Activated CD4-positive, alpha-beta T cell treated with anti-CD3 and anti-CD28 coated beads for 48 hours (primary cell): ENCODE measurements at regions not wholly inside any gene's neighbourhood (a gene's known extent, or its start where the extent isn't known, plus 50 kb on each side); places are given as distances from the start of the nearest gene placed in this dataset.

ENCODE experiments used
- DNase-seq: peaks from one replicate; pipeline ENCODE4 v3.0.0-alpha.2; 2020

DNA sequence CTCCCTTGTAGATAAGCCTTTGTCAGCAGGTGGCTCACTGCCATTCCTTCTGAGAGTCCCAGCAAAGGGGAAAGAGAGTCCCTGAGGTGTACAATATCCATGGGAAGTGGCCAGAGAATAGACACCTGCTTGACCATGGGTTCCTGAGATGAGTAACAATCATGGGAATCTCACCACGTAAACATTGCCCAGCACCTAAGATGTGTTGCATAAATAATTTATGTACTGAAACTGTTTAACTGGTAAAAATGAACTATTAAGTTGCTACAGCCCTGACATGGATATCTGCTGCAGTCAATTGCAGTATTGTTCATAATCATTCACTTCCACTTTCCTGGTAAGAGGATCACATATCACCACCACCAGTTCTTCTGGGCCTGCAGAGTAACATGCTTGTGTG is 123.8 kb upstream of the INHBA start:
- DNase-seq: no peak

DNA sequence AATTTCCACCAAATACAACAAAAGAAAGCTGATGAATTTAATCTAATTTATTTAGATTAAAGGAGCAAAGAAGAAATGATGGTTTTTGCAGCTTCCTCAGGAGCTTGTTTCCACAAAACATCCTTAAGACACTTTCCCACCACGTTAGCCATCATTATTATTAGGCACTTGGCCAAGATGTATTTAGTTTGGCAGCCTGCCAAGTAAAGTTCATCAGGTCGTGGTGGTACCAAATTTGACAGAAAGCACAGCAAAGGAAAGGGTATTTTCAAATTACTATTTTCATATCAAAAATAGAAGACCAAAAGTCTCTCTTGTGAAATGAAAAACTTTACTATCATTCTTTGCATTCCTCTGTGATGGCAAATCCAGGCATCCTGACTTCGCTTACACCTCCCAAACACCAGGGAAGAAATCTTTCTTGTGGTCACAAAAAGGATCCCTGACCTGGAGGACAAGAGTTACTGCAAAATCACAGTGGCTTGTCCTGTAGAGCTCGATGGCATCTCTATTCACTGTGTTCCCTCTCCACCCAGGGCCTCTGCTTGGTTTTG is 123.1 kb upstream of the INHBA start:
- no peak for DNase-seq

DNA sequence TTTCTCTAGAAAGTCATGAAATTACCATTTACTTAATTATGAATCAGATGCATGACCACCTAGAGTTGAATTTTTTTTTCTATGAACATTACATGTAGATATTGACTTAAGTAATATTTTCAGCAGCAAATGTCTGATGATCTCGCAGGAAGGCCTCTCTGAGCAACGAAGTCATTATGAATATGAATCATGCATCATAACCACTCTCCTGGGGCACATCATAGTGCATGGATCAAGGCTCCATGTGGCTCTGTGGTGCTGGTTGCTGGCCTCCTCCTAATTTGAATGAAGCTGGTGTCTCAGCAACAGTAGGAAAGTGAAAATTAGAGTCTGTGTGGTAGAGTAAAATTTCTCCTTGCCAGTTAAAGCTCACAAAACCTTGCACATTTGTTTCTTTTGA is 121.4 kb upstream of the INHBA start:
- DNase-seq: no peak

DNA sequence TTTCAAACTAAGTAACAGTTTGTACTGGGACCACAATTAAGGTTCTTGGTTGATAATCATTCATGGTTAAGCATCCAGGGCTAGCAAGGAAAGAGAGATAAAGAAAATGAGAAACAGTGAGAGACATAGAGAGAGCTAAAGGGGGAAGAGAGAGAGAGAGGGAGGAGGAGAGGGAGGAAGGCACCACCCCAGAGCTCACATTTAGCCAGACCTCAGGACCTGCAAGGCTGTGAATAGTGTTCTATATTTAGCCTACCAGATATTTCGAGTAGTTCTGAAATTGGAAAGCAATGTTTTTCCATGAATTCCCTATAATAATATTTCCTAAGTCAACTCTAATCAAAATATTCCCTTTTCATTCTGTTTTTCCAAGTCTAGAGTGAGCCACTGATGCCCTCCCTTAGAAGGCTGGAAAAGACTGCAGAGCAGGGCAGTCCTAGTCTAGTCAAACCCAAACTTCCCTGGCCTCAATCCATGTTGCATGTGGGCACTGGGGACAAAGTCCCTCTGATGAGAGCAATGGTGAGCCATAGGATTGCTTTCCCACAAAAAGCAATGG is 119.4 kb upstream of the INHBA start:
- no peak for DNase-seq

DNA sequence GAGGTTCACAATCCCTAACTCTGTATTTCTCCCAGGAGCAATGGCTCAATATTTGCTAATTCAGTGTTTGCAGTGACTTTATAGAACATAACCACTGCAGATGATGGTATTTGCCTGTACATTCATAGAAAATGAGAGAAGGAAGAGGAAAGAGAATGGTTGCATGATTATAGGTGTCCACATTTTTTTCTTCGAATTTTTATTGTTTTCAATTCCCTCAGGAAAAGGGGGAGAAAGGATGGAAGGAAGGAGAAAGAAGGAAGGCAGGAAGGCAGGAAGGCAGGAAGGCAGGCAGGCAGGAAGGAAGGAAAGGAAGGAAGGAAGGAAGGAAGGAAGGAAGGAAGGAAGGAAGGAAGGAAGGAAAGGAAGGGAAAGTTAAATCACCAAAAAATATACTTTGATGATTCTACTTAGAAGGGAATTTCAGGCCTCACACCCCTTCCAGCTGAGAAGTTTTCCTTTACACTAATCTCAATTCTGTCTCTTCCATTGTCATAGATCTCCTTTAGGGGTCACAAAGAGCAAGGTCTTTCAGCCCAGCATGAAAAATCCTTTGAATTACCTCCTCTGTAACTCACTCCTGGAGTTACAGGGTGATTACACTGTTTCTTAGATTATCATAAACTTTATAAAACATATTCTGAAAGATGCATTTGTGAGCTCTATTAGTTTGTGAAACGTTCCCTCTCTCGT is 118.8 kb upstream of the INHBA start:
- DNase-seq: no peak

DNA sequence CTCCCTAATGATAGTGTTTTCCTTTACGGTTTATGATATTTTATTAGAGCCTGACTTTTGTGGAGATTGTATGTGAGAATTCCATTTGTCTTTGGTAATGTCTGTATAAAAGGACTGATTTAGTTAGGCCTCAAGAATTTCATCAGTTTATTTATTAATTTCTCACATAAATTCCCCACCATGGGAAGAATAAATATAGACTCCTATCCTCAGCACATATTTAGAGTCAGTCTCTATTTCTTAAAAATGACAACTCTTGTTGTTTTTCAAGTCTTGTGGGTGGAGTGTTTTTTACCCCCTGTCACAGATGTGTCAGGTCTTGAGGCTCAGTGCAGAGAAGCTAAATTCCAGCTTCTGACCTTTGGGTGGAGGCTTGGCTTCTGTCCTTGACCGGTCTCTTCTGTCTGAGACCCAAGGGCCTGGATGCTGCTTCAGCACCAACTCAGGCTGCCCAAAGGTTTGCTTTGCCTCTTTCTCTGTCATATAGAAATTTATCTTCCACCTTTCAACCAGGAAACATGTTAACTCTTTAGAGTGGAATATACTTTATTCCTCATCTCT is 117.3 kb upstream of the INHBA start:
- DNase-seq: no peak

DNA sequence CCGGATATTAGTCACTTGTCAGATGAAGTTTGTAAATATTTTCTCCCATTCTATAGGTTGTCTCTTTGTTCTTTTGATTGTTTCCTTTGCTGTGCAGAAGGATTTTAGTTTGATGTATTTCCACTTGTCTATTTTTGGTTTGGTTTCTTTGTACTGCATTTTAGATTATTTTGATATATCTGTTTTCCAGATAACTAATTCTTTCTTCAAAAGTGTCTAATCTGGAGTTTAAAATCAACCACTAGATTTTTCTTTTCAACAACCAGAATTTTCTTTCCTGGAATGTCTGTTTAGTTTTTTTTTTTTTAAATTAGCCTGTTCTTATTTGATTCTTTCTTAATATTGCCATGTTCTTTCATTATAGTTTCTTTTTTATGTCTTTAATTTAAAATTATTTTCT is 116.8 kb upstream of the INHBA start:
- no peak for DNase-seq

DNA sequence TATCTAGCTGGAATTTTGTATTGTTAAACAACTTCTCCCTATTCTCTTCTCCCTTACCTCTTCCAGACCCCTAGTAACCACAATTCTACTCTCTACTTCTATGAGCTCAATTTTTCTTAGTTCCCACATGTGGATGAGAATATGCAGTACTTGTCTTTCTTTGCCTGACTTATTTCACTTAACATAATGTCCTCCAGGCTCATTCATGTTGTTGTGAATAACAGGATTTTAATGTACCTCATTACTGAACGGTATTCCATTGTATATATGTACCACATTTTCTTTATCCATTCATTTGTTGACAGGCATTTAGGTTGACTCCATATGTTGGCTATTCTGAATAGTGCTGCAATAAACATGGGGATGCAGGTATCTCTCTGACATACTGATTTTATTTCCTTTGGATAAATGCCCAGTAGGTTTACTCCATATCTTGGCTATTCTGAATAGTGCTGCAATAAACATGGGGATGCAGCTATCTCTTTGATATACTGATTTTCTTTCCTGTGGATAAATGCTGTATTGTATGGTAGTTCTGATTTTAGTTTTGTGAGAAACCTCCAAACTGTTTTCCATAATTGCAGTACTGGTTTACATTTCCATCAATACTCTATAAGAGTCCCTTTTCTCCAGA is 116.0 kb upstream of the INHBA start:
- DNase-seq: no peak

DNA sequence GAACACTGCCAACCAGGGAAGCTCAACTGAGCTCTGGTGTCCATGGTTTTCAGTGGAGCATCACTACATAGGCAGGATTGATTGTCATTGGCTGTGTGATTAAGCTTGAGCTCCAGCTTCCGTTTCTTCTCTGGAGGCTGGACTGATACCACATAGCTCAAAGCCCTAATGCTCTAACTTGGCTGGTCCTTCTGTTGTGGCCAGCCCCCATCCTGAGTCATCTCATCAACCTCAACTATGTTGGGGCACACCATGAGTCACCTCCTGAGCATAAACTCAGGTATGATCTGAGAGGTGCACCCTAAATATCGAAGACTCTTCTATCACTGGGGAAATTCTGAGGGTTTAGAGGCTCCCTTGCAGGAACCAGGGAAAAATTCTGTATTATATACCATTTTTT is 114.5 kb upstream of the INHBA start:
- no peak for DNase-seq

DNA sequence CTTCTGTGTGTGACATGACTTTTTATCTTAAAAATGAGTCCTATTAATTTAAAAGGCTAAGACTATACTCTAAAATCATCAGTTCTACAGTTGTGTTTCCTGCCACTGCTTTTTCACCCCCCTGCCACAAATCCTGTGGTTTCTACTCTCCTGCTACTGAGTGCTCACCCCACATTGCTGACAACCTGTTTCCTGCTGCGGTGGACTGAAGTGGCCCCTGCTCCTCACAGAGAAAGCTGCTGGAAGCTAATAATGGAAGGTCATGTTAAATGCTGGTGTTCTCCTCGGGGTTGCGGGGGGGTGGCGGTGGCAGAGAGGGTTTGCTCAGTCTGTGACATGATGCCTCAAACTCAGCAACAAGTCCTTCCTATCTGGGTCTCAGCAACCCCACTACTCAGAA is 113.2 kb upstream of the INHBA start:
- DNase-seq: no peak

DNA sequence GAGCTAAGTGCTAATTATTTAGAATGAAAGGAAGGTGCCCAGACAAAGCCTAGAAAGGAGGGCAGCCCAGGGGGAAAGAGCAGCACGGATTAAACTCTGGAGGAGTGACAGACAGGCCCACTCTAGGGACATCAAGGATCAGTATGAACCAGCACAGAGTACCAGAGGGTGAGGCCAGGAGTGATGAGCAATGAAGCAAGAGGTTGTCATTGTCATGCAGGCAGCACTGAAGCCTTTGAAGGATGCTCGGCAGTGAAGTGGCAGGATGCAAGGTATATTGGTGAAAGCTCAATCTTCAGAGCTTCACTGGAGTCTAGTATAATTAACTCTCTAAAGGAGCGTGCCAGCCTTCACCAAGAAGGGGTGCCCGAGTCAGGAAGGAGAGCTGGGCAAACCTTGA is 112.0 kb upstream of the INHBA start:
- no peak for DNase-seq

DNA sequence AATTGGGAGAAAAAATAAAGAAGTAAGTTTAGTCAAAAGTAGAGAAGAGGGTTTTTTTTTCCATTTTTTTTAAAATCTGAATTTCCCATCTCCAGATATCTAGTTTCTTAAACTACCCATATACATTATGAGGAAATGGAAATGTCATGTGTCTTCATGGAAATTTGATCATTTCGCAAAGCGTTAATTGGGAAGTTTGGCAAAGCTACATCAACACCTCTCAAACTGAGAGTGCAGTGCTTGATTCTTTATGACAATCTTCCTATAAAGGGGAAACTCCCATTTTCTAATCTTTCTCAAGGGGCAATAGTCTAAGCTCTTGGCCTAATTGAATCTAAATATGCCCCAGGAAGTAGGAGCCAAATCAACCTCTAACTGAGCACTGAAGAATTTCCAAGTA is 110.4 kb upstream of the INHBA start:
- DNase-seq: no peak

DNA sequence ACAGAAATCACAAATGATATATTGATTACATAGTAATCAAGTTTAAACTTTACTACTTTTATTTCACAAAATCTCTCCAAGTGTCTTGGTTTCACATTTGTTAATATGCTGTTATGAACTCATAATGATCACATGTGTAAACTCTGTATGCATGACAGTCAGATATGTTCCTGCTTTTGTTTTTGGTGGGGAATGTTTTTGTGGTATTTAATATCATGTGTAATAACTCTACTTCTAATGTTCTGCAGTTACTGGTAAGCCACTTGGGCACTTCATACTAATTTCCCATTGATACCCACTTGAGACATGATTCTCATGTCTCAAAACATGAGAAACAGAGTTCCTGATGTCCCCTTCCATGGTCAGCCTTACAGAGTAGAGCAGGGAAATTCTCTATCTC is 109.1 kb upstream of the INHBA start:
- DNase-seq: no peak

DNA sequence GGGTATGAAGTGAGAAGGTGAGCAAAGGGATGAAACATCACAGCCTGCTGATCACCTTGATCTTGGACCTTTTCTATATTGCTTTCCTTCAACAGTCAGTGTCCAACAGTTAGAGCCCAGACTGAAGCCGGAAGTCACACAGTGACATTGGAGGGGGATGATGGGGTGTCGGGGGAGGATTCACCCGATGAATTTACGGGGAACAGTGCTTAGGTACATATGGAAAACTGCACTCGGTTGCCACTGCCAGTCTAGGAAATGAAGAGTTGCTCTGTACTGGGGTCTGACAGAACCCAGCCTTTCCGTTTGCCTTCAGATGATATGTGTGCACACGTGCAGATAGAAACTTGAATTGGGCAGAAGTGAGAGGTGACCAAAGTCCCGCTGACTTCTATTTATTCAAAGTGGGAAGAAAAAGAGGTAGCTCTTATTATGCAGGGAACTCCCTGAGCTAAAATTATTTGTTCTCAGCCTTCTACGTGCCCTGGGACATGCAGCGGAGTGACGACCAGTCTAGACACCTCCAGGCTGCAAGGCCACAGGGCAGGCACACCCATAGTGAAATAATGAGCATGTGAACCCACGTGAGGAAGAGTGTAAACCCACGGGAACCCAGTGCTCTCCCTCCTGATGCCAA is 107.2 kb upstream of the INHBA start:
- DNase-seq: no peak

DNA sequence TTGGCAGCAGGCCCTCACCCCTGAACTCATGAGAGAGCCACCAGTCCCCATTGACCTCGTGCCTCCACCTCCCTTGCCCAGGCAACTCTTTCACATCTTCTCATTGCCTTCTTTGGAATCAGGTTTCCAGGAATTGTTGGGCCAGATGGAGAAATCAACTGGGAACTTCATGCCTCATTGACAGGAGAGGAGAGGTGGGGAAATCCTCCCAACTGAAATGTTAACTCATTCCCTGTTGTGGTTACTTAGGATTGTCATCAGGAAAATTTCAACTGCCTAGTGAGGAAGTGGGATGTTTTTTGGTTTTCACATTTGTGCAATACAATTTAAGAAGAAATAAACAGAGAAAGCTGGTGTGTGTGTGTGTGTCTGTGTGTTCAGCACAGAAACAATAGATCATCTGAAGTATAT is 106.6 kb upstream of the INHBA start:
- no peak for DNase-seq

DNA sequence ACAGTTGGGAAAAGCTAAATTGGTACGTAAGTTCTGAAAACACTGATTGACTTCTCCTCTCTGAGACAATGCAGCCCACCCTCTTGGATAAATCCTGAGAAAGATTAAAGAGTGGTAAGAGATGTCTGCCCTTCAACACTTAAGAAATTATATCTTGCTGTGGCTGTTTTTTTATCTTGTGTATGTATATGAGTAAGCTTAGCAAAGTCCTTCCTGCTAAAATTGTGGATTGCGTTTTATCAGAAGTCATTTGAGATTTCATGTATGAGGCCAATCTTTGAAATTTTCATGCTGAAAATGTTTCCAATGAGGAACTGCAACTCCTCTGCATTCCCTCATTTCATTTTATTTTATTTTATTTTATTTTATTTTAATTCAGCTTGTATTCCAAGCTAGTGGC is 106.2 kb upstream of the INHBA start:
- no peak for DNase-seq

DNA sequence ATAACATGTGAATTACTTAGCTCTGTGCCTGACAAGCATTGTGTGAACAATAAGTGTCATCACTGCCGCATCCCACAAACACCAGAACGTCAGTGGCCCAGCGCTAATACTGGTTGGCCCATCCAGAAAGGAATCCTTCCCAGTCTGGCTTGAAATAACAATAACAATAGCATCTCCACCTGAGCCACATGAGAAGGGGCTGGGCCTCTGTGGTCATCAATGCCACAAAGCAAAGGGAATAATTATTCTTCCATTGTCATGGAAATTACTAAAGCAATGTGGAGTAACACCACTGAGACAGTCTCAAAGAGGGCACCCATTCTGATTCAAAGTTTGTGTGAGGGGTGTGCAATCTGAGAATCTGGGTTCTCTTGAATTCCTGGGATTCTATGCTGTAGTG is 105.7 kb upstream of the INHBA start:
- DNase-seq: no peak

DNA sequence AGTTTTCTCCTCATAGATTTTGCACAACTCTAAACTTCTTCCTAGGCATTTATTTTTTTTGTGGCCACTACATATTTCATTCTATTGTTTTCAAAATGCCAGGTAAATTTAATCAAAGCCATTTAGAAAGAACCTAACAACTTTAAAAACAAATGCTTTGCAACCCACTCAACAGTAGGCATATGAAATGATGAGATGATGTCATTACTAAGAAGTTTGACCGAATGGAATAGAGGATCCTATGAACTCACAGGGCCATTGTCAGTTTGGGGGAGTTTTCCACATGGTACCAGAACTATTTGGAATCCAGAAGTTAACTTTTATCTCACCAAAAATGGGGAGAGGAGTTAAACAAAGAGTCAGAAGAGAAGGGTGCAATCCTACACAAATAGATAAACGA is 100.7 kb upstream of the INHBA start:
- no peak for DNase-seq

DNA sequence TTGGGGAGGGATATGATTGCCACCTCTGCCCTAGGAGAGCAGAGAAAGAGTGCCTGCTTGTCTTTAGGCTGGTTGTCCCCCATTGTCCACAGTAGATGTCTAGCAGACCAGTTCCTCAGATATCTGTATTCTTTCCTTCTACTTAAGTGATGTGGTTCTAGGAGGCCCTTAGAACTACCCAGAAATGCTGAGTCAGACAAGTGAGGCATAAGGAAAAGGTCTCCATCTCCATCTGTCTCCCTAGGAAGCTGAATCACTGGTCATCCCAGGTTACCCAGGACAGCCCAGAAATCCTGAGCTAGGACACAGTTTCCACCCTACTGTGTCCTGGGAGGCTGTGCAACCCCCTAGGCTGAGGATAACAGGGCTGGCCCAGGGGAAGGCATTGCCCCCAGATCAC is 93.4 kb upstream of the INHBA start:
- no peak for DNase-seq

DNA sequence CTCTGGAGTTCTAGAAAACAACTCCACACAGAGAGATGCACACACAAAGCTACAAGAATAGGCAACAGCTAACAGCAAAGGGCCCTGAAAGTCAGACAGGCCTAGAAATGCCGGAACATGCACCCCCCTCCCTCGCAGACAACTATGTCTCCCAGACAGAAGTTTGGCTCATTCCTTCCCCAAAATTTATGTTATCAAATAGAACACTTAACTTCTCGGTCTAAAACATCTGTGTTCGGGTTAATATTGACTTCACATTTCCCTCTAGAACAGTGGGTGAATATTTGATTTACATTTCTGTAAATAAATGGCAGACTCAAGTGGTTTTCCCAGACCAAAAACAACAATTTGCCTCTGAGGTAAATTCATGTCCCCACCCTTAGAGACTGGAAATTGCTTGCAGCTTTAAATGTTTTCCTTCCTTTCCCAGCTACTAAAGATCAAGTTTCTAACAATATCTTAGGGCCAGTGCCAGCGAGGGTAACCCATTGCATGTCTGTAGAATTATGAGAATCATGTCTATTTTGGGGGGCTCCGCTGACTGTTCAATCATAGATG is 92.5 kb upstream of the INHBA start:
- no peak for DNase-seq

DNA sequence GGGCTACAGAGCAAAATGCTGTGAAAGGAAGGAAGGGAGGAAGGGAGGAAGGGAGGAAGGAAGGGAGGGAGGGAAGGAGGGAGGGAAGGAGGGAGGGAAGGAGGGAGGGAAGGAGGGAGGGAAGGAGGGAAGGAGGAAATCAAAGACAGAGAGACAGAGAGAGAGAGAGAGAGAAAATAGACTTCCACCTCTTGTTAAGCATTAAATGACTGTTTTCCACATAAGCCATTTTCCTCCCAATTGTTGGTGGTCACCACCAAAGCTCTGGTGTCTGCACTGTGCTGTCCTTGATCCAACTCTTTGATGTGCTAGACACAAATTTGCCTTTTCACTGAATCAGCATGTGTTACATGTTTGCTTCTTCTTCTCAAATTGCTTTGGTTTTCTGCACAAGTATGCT is 90.7 kb upstream of the INHBA start:
- DNase-seq: no peak

DNA sequence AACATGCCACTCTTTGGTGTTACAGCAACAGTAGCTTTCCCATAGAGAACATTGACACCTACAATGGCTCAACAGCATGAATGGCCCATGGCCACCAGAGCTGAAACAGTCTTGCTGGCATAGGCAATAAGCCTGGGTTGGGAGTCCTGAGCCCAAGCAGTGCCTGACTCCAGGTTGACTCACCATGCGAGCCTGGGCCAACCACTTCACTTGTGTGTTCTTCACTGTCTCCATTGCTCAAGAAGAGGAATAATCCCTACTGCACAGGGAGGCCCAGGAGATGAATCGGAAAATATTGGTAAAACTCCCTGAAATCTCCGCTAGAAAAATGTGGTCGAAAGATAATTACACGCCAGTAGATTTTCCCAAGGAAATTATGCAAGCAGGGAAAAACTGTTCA is 89.2 kb upstream of the INHBA start:
- DNase-seq: no peak

DNA sequence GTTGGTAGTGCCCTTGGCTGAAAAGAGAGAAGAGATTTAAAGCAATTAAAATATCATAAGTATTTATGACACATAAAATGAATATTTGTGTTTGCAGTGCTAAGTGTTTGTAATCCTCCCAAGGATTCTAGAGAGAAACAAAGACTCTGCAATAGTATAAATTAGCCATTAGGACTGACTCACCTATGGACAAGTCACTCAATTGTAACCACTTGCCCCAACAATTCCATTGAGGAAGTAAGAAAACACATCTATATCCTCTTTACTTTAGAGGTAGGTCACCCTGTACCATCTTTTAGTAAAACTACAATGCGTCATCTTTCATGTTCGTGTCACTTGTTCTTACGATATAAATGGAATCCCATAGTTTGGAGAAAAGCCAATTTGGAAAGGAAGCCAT is 85.7 kb upstream of the INHBA start:
- no peak for DNase-seq
